HEK293 (cell line): ENCODE measurements at regions not wholly inside any gene's neighbourhood (a gene's known extent, or its start where the extent isn't known, plus 50 kb on each side); places are given as distances from the start of the nearest gene placed in this dataset.

Source experiments
- CTCF ChIA-PET: fragments of 350-600 bp; formaldehyde crosslinking; extraction: SDS; loops from one replicate; lab custom pipeline; 2021; ENCODE audit warnings: antibody characterized with exemption; lab: Yijun Ruan, JAX
- POLR2A ChIA-PET: fragments of 300-600 bp; formaldehyde crosslinking; extraction: SDS; loops from one replicate; lab custom pipeline; 2020; ENCODE audit warnings: antibody characterized with exemption, inconsistent platforms; lab: Yijun Ruan, JAX
- H3K27ac ChIP-seq: fragments of 200-500 bp; sonication (Bioruptor generic); 2 replicates; pipeline ENCODE4 v1.5.1; 2014; ENCODE audit warnings: low read depth, low read length, control low read depth, inconsistent platforms; ENCODE audit errors: extremely low read depth
- H3K36me3 ChIP-seq, 2 experiments: fragments of 200-500 bp in 1 of 2; sonication (Bioruptor generic) in 1 of 2; 1 replicate in 1 of 2; 2 replicates in 1 of 2; pipeline ENCODE4 v1.5.1; 2014 to 2017; ENCODE audit warnings: inconsistent platforms in 2 of 2, low read length in 2 of 2; ENCODE audit not compliant: control insufficient read depth in 2 of 2, insufficient read depth in 1 of 2
- H3K4me1 ChIP-seq: fragments of 200-500 bp; sonication (Bioruptor generic); 2 replicates; pipeline ENCODE4 v1.5.1; 2014; ENCODE audit warnings: mild to moderate bottlenecking, low read length, inconsistent platforms; ENCODE audit not compliant: control insufficient read depth, insufficient read depth
- H3K4me3 ChIP-seq: 2 replicates; pipeline ENCODE4 v1.5.1; 2011; ENCODE audit warnings: low read depth, mild to moderate bottlenecking, control low read depth, low read length, moderate library complexity
- H3K9me3 ChIP-seq: fragments of 200-500 bp; sonication (Bioruptor generic); 2 replicates; pipeline ENCODE4 v1.5.1; 2014; ENCODE audit warnings: low read depth, low read length, inconsistent platforms; ENCODE audit not compliant: control insufficient read depth, insufficient read depth
- GFI1B ChIP-seq: fragments of 450-650 bp; formaldehyde crosslinking; IDR thresholded peaks from 2 replicates; pipeline ENCODE4 v1.5.1; 2016; ENCODE audit warnings: missing biosample characterization, missing genetic modification characterization
- HOXD13 ChIP-seq: sonication (generic); formaldehyde crosslinking; IDR thresholded peaks from 2 replicates; pipeline ENCODE4 v1.8.0; 2022; ENCODE audit warnings: missing genetic modification reagents, borderline replicate concordance
- IKZF3 ChIP-seq: fragments of 450-650 bp; IDR thresholded peaks from 2 replicates; pipeline ENCODE4 v1.5.0; 2018; ENCODE audit warnings: missing biosample characterization, mild to moderate bottlenecking, missing genetic modification characterization, moderate library complexity
- KLF16 ChIP-seq: fragments of 450-650 bp; formaldehyde crosslinking; IDR thresholded peaks from 2 replicates; pipeline ENCODE4 v1.5.1; 2017; ENCODE audit warnings: missing biosample characterization, missing genetic modification characterization
- YY2 ChIP-seq: fragments of 450-650 bp; formaldehyde crosslinking; IDR thresholded peaks from 2 replicates; pipeline ENCODE4 v1.5.1; 2016; ENCODE audit warnings: missing biosample characterization, missing genetic modification characterization
- ZBTB20 ChIP-seq: fragments of 450-650 bp; formaldehyde crosslinking; IDR thresholded peaks from 2 replicates; pipeline ENCODE4 v1.5.1; 2016; ENCODE audit warnings: missing biosample characterization, missing genetic modification characterization
- ZBTB49 ChIP-seq: fragments of 450-650 bp; formaldehyde crosslinking; IDR thresholded peaks from 2 replicates; pipeline ENCODE4 v1.5.1; 2016; ENCODE audit warnings: missing biosample characterization, missing genetic modification characterization, low read depth
- ZFP37 ChIP-seq: fragments of 450-650 bp; formaldehyde crosslinking; IDR thresholded peaks from 2 replicates; pipeline ENCODE4 v1.5.1; 2016; ENCODE audit warnings: missing biosample characterization, missing genetic modification characterization
- ZNF175 ChIP-seq: fragments of 450-650 bp; formaldehyde crosslinking; IDR thresholded peaks from 2 replicates; pipeline ENCODE4 v1.5.1; 2016; ENCODE audit warnings: missing biosample characterization, missing genetic modification characterization
- ZNF26 ChIP-seq: fragments of 450-650 bp; formaldehyde crosslinking; IDR thresholded peaks from 2 replicates; pipeline ENCODE4 v1.5.1; 2016; ENCODE audit warnings: missing biosample characterization, missing genetic modification characterization
- ZNF335 ChIP-seq: fragments of 450-650 bp; formaldehyde crosslinking; conservative IDR thresholded peaks from 2 replicates; pipeline ENCODE4 v1.5.1; 2016; ENCODE audit warnings: missing biosample characterization, missing genetic modification characterization
- ZNF391 ChIP-seq: fragments of 450-650 bp; formaldehyde crosslinking; IDR thresholded peaks from 2 replicates; pipeline ENCODE4 v1.5.1; 2016; ENCODE audit warnings: low read depth, missing biosample characterization, missing genetic modification characterization, borderline replicate concordance
- ZNF473 ChIP-seq: fragments of 450-650 bp; formaldehyde crosslinking; IDR thresholded peaks from 2 replicates; pipeline ENCODE4 v1.5.1; 2017; ENCODE audit warnings: missing biosample characterization, missing genetic modification characterization
- ZNF513 ChIP-seq: fragments of 450-650 bp; IDR thresholded peaks from 2 replicates; pipeline ENCODE4 v1.5.1; 2018; ENCODE audit warnings: missing biosample characterization, missing genetic modification characterization
- ZNF530 ChIP-seq: fragments of 450-650 bp; formaldehyde crosslinking; IDR thresholded peaks from 2 replicates; pipeline ENCODE4 v1.5.1; 2016; ENCODE audit warnings: low read depth, missing biosample characterization, missing genetic modification characterization
- ZNF544 ChIP-seq: fragments of 450-650 bp; formaldehyde crosslinking; IDR thresholded peaks from 2 replicates; pipeline ENCODE4 v1.5.0; 2017; ENCODE audit warnings: missing biosample characterization, missing genetic modification characterization
- ZNF561 ChIP-seq: fragments of 450-650 bp; IDR thresholded peaks from 2 replicates; pipeline ENCODE4 v1.5.1; 2018; ENCODE audit warnings: missing biosample characterization, missing genetic modification characterization, borderline replicate concordance
- ZNF660 ChIP-seq: fragments of 450-650 bp; IDR thresholded peaks from 2 replicates; pipeline ENCODE4 v1.5.1; 2018; ENCODE audit warnings: missing biosample characterization, mild to moderate bottlenecking, missing genetic modification characterization
- ZNF704 ChIP-seq: fragments of 450-650 bp; formaldehyde crosslinking; IDR thresholded peaks from 2 replicates; pipeline ENCODE4 v1.5.1; 2016; ENCODE audit warnings: missing biosample characterization, missing genetic modification characterization
- ZNF837 ChIP-seq: fragments of 450-650 bp; formaldehyde crosslinking; IDR thresholded peaks from 2 replicates; pipeline ENCODE4 v1.5.1; 2016; ENCODE audit warnings: missing biosample characterization, missing genetic modification characterization
- ZSCAN18 ChIP-seq: fragments of 450-650 bp; formaldehyde crosslinking; IDR thresholded peaks from 2 replicates; pipeline ENCODE4 v1.5.1; 2016; ENCODE audit warnings: missing biosample characterization, missing genetic modification characterization
- TF ChIP-seq, protein P1 (sequence below): fragments of 450-650 bp; formaldehyde crosslinking; IDR thresholded peaks from 2 replicates; pipeline ENCODE4 v1.5.1; 2016; ENCODE audit warnings: missing biosample characterization, missing genetic modification characterization
- TF ChIP-seq, protein P2 (sequence below): fragments of 450-650 bp; formaldehyde crosslinking; conservative IDR thresholded peaks from 2 replicates; pipeline ENCODE4 v1.5.1; 2016; ENCODE audit warnings: low read depth, missing biosample characterization, missing genetic modification characterization

DNA sequence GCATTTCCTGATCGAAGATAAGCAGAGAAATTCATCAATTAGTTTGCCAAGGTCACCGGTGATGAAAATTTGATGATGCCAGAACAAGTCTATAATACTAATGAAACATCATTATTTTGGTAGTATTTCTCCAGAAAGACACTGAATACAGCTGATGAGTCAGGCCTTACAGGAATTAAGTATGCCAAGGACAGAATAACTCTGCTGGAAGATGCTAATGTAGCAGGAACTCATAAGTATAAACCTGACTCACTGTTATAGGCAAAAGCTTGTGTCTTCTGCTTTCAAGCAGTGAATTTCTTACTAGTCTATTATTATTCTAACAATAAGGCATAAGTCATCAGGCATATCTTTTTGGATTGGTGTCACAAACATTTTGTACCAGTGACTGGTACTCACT, 1825.1 kb upstream of the IGFBP7 start:
- Histone ChIP-seq H3K4me1 (no peaks in the 10 kb centered on the region), H3K4me3 (no peak overlapping the region), H3K36me3 (no peaks in the 10 kb centered on the region), H3K9me3 (no peaks in the 10 kb centered on the region), H3K27ac (no peak overlapping the region)
- TF ChIP-seq ZNF837 (tag by site-specific recombination) (no peak), ZNF660 (tag by site-specific recombination) (no peak), GFI1B (no peak), HOXD13 (no peak), ZNF391 (tag by site-specific recombination) (no peak), ZNF175 (tag by site-specific recombination) (no peak), IKZF3 (tag by site-specific recombination) (no peak), ZNF473 (no peak), ZFP37 (tag by site-specific recombination) (no peak), ZNF530 (tag by site-specific recombination) (no peak), ZBTB20 (tag by site-specific recombination) (no peak), ZSCAN18 (tag by site-specific recombination) (no peak), ZNF26 (no peak), ZBTB49 (tag by site-specific recombination) (no peak), ZNF704 (tag by site-specific recombination) (no peak), ZNF335 (tag by site-specific recombination) (no peak), ZNF544 (tag by site-specific recombination) (no peak), KLF16 (tag by site-specific recombination) (no peak)
- TF ChIP-seq, protein P1, sequence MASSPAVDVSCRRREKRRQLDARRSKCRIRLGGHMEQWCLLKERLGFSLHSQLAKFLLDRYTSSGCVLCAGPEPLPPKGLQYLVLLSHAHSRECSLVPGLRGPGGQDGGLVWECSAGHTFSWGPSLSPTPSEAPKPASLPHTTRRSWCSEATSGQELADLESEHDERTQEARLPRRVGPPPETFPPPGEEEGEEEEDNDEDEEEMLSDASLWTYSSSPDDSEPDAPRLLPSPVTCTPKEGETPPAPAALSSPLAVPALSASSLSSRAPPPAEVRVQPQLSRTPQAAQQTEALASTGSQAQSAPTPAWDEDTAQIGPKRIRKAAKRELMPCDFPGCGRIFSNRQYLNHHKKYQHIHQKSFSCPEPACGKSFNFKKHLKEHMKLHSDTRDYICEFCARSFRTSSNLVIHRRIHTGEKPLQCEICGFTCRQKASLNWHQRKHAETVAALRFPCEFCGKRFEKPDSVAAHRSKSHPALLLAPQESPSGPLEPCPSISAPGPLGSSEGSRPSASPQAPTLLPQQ (tag by site-specific recombination), result no peak
- CTCF ChIA-PET, result no interaction called here
- POLR2A ChIA-PET, result no interaction called here

GRCh38 chr4:58936436-58936835, 1826.3 kb upstream of the IGFBP7 start:
- POLR2A ChIA-PET, result no interaction called here
- H3K9me3 ChIP-seq, result no peaks in the 10 kb centered on the region
- no peak overlapping the region for H3K4me3 ChIP-seq
- no peaks in the 10 kb centered on the region for H3K4me1 ChIP-seq
- CTCF ChIA-PET, result no interaction called here
- H3K27ac ChIP-seq, result no peak overlapping the region
- no peaks in the 10 kb centered on the region for H3K36me3 ChIP-seq
- TF ChIP-seq, protein P2, sequence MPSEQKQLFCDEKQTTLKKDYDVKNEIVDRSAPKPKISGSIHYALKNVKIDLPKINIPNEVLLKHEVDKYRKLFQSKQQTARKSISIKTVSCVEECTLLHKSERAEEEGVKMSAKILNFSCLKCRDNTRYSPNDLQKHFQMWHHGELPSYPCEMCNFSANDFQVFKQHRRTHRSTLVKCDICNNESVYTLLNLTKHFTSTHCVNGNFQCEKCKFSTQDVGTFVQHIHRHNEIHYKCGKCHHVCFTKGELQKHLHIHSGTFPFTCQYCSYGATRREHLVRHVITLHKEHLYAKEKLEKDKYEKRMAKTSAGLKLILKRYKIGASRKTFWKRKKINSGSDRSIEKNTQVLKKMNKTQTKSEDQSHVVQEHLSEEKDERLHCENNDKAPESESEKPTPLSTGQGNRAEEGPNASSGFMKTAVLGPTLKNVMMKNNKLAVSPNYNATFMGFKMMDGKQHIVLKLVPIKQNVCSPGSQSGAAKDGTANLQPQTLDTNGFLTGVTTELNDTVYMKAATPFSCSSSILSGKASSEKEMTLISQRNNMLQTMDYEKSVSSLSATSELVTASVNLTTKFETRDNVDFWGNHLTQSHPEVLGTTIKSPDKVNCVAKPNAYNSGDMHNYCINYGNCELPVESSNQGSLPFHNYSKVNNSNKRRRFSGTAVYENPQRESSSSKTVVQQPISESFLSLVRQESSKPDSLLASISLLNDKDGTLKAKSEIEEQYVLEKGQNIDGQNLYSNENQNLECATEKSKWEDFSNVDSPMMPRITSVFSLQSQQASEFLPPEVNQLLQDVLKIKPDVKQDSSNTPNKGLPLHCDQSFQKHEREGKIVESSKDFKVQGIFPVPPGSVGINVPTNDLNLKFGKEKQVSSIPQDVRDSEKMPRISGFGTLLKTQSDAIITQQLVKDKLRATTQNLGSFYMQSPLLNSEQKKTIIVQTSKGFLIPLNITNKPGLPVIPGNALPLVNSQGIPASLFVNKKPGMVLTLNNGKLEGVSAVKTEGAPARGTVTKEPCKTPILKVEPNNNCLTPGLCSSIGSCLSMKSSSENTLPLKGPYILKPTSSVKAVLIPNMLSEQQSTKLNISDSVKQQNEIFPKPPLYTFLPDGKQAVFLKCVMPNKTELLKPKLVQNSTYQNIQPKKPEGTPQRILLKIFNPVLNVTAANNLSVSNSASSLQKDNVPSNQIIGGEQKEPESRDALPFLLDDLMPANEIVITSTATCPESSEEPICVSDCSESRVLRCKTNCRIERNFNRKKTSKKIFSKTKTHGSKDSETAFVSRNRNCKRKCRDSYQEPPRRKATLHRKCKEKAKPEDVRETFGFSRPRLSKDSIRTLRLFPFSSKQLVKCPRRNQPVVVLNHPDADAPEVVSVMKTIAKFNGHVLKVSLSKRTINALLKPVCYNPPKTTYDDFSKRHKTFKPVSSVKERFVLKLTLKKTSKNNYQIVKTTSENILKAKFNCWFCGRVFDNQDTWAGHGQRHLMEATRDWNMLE (tag by site-specific recombination), result no peak
- TF ChIP-seq ZNF561, result no peak
- TF ChIP-seq YY2 (tag by site-specific recombination), result no peak
- TF ChIP-seq ZNF513, result no peak
